ENCODE measurements at regions not wholly inside any gene's neighbourhood (a gene's known extent, or its start where the extent isn't known, plus 50 kb on each side); places are given as distances from the start of the nearest gene placed in this dataset.

DNA sequence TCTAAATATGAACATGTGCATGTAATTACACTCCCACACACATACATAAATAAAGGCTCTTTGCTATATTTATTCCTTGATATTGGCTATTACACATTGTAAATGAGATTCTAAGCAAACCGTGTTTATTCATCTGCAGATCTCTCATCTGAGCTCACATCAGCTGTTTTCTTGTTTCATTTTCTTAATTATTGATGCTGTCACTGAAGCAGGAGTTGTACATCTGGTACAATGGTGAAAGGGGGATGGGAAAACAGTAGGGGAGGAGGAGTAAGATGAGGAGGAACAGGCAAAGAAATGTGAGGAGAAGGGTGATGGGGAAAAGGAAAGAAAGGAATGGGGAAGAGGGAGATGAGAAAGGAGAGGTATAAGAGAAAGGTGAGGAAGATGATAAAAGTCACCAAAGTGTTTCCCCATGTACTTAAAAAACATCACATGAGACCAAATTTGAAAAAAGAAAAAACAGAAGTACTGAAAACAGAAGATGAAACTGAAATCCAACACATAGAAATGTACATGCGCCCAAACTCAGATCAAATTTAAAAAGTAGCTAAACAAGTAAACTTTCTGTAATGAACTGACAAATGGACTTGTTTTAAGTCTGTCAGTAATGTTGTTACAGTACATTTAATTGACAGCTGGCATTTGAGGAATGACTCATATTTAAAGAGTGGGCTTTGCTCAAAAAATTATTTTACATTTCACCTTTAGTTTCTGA lies 472.2 kb downstream of the ARL4A start:
- DNase-seq, result no peak

DNA sequence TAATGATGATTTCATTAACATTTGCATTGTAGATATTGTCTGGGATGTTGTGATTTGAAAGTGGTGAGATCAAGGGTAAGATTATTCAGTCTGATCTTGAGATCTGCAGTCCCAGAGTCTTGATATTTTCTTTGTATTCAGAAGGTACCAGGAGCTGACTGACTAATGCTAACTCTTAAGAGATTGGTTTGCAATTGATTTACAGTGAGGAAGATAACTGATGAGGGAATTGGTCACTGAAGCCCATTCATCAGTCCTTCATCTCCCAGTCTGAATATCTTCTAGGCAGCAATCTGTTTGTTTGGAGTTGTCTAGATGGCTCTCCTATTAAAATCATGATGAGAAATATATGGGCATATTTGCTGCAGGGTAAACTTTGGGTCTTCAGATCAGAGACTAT lies 473.7 kb downstream of the ARL4A start:
- no peak for DNase-seq

DNA sequence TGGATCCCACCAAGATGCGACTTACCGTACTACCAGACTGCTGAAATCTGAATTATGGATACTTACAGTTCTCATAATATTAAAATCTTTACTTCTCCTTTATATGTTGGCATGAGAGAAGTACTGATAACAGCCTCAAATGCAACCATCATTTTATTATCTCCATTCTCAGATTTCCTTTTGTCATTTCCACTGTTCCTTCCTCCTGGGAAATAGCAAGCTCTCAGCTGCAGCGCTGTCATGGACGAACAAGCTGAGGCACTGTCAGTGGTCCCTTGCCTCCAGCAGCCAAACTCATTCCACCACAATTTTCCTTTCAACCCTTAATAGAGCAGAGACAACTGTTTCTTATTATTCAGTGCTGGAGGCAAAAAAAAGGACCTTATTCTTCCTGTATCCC lies 478.4 kb downstream of the ARL4A start:
- no peak for DNase-seq

DNA sequence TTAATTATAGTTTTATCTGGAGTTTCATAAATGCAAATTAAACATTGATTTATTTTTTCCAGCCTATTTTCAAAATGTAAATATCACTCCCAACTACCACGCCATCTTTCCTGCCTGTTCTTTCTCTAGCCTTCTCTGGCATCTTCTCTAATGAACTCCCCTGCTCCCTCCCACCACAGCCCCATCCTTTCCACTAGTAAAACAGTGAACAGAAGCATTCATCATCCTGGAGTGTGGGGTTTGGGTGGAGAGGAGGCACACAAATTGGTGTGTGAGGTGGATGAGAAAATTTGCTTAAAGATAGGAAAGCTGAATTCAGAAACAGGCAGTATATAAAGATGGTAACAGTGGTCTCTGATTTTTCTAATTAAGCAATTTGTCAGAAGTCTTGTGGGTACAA lies 479.4 kb downstream of the ARL4A start:
- no peak for DNase-seq

DNA sequence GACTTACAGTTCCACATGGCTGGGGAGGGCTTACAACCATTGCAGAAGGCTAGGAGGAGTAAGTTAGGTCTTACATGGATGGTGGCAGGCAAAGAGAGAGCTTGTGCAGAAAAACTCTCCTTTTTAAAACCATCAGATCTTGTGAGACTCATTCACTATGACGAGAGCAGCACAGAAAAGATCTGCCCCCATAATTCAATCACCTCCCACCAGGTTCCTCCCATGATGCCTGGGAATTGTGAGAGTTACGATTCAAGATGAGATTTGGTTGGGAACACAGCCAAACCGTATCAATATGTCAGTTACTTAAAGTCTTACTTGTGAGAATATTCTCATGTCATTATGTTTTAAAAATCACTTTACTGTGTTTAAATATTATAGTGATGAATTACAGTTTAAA lies 481.9 kb downstream of the ARL4A start:
- DNase-seq, result no peak

DNA sequence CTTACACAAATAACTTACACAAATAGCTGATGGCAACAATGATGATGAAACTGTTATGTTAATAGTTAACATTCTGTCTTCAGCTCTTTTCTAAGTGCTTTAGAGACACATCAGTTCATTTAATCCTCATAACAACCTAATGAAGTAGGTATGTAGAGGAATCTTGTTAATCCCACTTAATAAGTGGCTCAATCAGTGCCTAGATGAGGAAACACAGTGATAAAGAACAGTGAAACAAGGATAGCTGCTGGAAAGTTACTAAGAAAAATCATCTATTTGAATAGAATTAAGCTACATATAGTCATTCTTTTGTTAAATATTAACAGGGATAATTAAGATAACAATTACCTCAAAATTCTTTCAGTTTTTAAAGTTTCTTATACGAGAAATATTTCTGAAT lies 487.6 kb downstream of the ARL4A start:
- DNase-seq, result no peak

DNA sequence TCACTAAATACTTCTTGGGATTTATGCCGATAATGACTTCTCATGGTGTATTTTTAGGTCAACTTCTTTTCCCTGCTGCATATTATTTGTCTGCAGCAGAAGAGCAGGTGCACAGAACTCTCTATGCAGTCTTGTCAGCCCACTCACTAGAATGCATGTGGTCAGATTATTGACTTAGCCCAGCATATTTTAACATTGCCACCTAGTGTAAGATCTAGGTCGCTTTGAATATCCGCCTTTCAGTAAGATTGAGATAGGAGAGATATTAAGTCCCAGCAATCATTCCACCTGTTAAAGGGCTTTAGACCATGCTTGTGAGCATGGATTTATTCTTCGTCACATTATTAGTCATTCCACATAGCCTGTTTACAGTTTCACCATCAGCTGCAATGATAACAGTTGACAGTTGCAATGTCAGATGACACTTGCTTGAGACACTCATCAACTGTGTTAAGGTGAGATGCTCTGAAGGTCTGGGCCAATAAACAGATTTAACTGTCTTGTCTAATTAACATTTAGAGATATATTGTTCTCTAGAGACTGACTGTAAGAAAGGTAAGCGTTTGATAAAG lies 491.7 kb downstream of the ARL4A start:
- DNase-seq, result no peak

DNA sequence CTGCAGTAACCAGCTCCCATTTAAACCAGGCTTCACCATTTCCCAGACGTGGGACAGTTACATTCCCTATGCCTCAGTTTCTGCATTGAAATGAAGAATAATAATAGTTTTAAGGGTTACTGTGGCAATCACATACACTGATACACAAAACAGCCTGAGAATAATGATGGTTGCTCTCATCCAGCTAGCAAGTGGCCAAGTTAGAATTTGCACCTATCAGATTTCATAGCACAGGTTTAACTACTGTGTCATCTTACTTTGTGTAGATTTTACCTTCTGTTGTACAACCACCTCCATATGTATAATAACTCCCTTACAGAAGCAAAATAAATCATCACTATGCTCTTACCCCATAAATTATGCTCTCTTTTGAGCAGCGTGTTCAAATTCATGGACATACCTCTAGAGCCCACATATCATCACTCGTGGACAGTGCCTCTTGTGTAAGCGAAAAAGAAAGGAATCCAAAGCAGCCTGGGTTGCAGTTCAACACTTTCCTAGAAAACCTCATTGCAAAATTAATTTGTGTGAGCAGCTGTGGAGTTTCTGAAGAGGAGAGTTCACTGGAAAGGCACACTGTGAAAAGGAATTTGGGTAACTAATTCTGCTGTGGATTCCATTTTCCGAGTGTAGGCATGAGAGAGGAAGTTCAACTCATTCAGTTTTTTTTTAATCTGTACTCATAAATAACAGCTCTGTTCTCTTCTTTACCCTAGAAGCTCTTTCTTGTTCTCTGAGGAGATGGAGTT lies 492.5 kb downstream of the ARL4A start:
- no peak for DNase-seq

DNA sequence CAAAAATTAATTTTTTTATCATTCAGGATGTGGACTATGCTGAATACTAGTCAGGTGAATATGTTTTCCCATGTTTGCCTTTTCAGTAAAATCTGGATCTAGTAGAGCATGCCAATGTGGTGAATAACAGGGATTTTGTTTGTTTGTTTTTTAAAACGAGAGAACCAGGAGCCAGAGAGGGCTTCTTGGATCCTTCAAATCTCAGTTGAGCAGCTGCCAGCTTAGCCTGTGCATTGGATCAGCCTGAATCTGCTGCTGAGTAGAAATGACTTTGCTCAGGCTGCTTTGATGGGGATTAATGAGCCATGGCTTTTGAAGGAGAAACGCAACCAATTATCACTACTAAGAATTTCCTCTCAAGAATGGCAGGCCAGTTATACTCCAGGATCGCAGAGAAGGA lies 493.8 kb downstream of the ARL4A start:
- no peak for DNase-seq

DNA sequence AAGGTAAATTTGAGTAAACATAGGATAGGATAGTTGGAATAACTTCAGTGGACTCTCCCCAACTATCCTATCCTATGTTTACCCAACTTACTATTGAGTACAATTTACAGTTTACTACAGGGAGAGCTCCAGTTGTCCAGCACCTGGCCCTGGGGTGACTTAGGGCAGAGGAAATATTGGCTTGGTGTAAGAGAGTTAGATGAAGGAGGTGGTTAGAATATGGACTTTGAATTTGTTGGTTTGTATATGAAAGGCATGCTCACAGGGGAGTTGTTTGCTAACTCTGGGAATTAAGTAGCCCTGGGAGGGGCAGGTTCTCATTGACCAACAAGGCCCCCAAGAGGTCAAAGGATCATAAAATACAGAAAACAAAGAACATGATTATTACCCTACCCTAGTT lies 497.7 kb downstream of the ARL4A start:
- no peak for DNase-seq

DNA sequence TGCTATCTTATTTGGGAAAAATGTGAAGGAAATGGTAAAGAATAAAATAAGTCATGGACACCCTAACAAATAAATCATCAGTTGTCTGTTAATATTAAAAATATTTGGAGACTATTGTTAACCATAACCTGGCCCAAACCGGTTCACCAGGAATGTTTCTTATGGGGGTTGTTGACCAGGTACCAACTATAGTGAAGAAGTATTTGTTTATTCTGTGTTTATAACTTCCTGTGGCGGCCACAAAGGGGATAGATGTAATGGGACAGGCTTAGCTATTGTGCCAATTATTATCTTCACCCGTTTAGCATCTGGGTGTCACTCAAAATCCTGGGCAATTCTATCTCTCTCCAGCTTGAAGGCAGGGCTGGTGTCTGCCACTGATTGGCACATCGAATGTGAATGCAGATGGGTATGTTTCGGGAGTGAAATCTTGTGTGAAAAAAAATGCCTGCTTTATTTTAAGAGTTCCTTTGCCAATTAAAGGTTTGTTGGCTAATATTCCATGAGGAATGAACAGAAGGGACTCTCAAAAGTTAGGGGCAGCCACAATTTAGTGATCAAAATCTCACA lies 500.9 kb downstream of the ARL4A start:
- DNase-seq, result no peak

DNA sequence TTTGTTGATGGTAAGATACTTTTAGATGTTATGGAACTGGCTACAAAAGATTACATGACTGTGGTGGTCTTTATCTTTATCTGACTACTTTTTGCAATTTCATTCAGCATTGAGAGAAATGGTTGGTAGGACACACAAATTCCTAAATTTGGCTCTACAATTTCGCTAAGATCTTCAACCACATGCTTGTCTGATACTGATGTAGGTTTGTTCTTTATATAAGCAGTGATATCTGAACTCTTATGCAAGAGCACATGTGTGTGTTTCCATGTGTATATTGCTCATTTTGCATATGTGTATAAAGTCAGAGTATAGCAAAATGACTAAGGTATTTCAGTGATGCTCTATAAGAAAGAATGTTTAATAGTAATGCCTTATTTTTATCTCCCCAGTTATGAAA lies 501.5 kb downstream of the ARL4A start:
- DNase-seq, result no peak

DNA sequence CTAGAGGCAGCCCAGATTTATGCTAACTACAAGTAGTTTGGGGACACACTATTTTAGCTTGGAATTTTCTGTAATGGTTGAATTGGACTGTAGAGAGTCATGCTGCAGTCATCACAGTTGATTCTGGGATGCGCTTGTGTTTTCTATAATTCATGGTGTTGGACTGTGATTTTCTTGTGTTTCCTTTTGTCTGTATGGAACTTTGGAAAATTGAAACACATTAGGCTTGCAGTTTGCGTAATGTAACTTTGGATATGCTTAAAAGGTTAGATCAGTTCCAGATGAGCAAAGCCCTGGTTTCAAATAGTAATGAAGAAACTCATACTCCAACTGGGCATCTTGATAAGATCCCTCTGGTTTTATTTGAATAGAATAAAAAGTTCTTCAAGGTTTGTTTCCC lies 502.2 kb downstream of the ARL4A start:
- DNase-seq, result no peak

DNA sequence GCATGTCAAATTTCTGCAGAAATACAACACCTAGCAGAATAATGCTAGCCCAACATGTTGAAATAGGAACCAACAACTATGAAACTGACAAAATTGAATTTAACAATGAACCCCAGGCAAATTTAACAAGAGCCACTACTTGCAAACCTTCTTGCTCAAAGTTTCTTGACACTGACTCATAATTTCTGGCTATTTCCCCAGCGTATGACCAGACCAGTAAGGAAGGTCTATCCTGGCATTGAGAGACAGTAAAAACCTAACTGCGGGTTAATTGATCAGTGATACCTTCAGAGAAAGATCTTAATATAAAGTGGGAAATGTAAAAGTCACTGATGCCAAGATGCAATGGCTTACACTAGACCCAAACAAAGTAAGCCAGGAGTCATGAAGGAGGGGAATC lies 510.1 kb downstream of the ARL4A start:
- no peak for DNase-seq

DNA sequence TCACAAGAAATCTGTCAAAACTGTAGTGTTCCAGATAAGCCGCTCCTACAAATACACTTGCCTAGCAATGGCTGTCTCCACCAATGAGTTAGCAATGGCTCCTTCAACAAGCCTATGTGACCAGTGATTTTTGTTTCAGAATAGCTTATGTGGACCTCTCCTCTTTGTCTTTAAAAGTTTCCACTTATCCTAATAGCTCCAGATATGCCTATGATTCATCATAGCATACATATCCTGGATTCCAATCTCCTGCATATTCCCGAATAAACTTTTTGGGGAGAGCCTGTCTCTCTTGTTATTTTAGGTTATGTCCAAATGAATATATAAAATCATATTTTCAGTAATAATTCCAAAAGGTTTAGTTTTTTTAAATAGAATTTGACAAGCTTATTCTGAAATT lies 510.6 kb downstream of the ARL4A start:
- DNase-seq, result no peak

DNA sequence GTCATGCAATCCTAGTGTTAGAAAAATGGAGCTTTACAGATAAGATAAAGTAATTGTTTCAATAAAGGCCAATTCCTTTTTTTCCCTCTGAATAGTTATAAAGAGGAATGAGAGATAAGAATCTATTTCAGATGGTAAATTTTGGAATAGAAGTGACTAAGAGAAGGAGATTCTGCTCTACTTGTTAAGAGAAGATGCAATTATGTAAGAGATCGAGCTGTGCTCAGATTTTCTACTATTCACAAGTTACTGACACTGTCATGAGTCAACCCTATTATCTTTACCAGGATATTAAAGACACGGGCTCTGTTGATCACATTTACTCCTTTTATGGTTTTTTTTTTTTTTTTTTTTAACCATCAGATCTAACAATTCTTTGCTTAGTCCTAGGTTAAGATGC lies 511.3 kb downstream of the ARL4A start:
- no peak for DNase-seq

DNA sequence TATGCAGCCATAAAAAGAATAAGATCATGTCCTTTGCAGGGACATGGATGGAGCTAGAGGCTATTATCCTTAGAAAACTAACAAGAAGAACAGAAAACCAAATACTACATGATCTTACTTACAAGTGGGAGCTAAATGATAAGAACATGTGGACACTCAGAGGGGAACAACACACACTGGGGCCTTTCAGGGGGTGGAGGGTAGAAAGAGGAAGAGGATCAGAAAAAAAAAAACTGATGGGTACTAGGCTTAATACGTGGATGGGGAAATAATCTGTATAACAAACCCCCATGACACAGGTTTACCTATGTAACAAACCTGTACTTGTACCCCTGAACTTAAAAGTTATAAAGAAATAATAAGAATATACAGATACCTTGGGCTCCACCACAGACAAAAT lies 514.2 kb downstream of the ARL4A start:
- no peak for DNase-seq

DNA sequence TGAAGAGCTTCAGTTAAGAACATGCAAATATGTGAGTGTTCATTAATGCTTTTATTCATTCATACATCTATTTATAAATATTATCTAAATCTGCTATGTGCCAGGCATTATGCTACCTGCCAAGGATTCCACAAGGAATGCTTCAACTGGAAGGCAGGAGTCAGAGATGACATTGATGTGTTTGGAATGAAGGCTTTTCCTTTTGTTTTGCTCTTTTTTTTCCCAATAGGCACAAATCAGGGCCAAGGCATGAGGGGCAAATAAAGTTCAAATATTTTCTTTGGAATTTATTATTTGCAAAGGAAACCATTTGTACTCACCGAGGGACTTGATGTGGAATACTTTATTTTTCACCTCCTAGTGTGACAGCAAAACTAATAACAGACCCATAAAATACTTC lies 530.3 kb downstream of the ARL4A start:
- no peak for DNase-seq

DNA sequence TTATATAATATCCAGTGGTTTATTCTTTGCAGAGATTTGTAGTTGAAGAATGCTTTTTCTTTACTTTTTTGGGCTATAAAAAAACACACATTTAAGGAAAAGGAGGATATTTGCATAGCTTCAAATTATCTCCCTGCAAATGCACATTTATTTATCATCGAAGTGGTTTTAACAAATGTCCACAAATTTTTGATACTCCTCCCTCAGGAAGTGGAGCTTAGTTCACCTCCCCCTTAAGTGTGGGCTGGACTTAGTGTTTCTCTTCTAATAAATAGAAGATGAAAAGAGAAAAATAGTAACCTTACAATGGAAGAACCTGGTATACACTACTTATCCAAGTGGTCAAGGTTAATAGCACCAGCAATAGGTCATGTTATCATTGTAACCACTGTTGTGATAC lies 537.6 kb downstream of the ARL4A start:
- no peak for DNase-seq

DNA sequence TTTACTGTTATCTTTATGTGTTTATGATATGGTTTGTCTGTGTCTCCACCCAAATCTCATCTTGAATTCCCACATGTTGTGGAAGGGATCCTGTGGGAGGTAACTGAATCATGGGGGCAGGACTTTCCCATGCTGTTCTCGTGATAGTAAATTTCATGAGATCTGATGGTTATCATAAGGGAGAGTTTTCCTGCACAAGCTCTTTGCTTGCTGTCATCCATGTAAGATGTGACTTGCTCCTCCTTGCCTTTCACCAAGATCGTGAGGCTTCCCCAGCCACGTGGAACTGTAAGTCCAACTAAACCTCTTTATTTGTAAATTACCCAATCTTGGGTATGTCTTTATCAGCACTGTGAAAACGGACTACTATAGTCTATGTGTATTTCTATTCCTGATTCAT lies 539.0 kb downstream of the ARL4A start:
- DNase-seq, result no peak

DNA sequence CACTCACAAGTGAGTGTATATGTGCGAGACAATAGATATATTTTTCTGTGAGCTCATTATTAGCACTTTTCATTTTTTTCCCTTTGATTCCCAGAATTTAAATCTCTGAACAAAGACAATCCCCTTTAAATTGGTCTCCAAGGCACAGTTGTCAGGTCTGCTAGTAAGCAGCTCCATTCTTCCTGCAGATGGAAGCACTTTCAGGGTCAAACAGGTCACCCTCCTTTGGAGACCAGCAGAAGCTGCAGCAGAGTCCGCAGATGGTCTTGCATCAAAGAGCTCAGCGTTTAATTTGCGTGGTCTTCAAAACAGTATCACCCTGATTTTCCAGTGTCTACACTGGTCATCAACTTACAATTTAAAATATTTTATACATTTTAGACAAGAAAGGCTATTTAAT lies 543.8 kb downstream of the ARL4A start:
- no peak for DNase-seq

DNA sequence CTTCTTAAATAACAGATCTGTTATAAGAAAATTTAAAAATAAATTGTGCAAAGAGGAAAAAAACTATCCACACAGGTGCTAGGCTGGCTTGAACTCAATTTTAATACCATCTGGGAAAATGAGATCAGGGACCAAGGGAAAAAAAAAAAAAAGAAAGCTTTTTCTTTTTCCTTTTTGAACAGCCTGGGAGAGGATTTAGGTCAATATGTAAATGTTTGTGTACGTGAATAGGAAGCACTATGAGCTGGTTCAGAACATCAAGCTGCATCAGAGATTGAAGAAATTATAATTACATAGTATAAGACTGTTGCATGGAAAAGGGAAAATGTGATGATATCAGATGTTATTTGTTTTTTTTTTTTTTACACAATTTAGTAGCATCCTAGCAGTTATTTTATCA lies 548.0 kb downstream of the ARL4A start:
- no peak for DNase-seq

DNA sequence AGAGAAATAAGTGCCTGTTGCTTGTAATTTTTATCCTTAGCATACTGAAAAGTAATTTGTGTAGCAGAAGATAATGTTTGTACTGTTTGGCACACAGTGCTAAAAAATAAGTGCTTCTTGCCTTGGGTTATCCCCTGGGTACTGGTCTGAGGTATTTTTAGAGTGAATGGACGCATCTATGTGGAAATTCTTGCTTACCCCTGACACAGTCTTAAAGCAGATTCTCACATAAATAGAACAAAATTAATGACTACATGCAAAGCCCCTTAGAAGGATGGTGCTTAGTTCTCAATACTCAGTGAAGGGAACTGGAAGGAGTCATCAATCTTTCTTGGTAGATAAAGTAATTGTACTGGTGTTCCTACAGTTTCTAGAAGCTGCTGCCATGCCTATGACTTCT lies 548.6 kb downstream of the ARL4A start:
- no peak for DNase-seq

DNA sequence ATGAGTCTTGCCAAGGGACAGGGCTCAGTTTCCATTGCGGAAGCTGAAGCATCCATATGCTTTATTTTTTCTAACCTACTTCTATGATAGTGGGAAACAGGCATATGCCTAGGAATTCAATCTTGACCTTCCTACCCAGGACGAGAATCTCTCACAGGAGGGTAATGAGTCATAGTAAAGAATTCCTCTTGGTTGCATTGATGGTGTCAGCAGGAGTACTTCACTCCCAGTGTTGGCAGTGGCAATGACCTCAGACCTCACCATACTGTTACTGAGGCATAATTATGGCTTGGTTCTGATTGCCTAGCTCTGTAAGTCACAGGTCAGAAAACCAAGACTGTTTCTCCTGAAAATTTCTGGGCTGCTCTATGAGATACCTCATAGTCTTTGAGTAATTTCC lies 552.9 kb downstream of the ARL4A start:
- DNase-seq, result no peak

Data from inflammatory macrophage treated with lipopolysaccharide for 4 hours (primary cell).